Gastrocnemius medialis (tissue), 4 donors: ENCODE measurements at regions not wholly inside any gene's neighbourhood (a gene's known extent, or its start where the extent isn't known, plus 50 kb on each side); places are given as distances from the start of the nearest gene placed in this dataset.

Experiments used
- ATAC-seq, 2 donors: fragments of 150-250 bp; one replicate each; pipeline ENCODE4 v1.9.1; 2016
- DNase-seq, 2 donors: peaks; one replicate each; pipeline ENCODE4 v3.0.0-alpha.2; 2019
- H3K27ac ChIP-seq, 4 donors: fragments of 200-600 bp; sonication (generic); 1 replicate in 1 of 4; 2 replicates in 3 of 4; pipeline ENCODE4 v1.5.1; 2016 to 2018; ENCODE audit warnings: mild to moderate bottlenecking in 2 of 4, moderate library complexity in 1 of 4
- H3K27me3 ChIP-seq, 3 donors: fragments of 200-600 bp; sonication (generic) in 2 of 3; 1 replicate in 1 of 3; 2 replicates in 2 of 3; pipeline versions ENCODE4 v1.5.1 to v1.6.0; 2016 to 2019; ENCODE audit warnings: mild to moderate bottlenecking in 1 of 3, moderate library complexity in 1 of 3
- H3K36me3 ChIP-seq, 2 donors: fragments of 200-600 bp; sonication (generic) in 1 of 2; one replicate each; pipeline ENCODE4 v1.5.1; 2017 to 2018
- H3K4me1 ChIP-seq, 2 donors: fragments of 200-600 bp; sonication (generic) in 1 of 2; one replicate each; pipeline ENCODE4 v1.5.1; 2016 to 2017; ENCODE audit warnings: mild to moderate bottlenecking in 2 of 2
- H3K4me3 ChIP-seq, 4 donors: fragments of 200-600 bp; sonication (generic) in 3 of 4; 1 replicate in 1 of 4; 2 replicates in 3 of 4; pipeline ENCODE4 v1.5.1; 2016 to 2019; ENCODE audit warnings: mild to moderate bottlenecking in 2 of 4
- H3K9me3 ChIP-seq, 3 donors: fragments of 200-600 bp; sonication (generic) in 2 of 3; 1 replicate in 1 of 3; 2 replicates in 2 of 3; pipeline ENCODE4 v1.5.1; 2016 to 2019
- CTCF ChIP-seq, 5 experiments: fragments of 450-650 bp in 3 of 5; fragments of 200-600 bp in 2 of 5; sonication (generic) in 2 of 5; IDR thresholded peaks in 4 of 5; conservative IDR thresholded peaks in 1 of 5; 1 replicate in 4 of 5; 2 replicates in 1 of 5; pipeline ENCODE4 v1.5.1; 2016 to 2019; ENCODE audit warnings: antibody characterized with exemption in 5 of 5, mild to moderate bottlenecking in 3 of 5, moderate library complexity in 3 of 5
- POLR2A ChIP-seq, 2 donors: fragments of 450-650 bp; IDR thresholded peaks; one replicate each; pipeline ENCODE4 v1.6.1; 2017; ENCODE audit warnings: antibody characterized with exemption in 2 of 2, mild to moderate bottlenecking in 2 of 2, moderate library complexity in 2 of 2
- in situ Hi-C, 4 donors: fragments of 200-750 bp; cut with MboI; loops; one replicate each; pipeline versions ENCODE4 v1.15.0 to v1.8.0; 2017; ENCODE audit warnings: low sequenced_read_pairs in 4 of 4
- intact Hi-C: fragments of 100-400 bp; cut with DNase I; formaldehyde crosslinking; loops from one replicate; pipeline ENCODE4 v1.15.1; 2023; ENCODE audit warnings: low total_unique reads

GRCh38 chr18:38572554-38573111 is 1007.0 kb upstream of the CELF4 start:
- in situ Hi-C loops: no loop called here

DNA sequence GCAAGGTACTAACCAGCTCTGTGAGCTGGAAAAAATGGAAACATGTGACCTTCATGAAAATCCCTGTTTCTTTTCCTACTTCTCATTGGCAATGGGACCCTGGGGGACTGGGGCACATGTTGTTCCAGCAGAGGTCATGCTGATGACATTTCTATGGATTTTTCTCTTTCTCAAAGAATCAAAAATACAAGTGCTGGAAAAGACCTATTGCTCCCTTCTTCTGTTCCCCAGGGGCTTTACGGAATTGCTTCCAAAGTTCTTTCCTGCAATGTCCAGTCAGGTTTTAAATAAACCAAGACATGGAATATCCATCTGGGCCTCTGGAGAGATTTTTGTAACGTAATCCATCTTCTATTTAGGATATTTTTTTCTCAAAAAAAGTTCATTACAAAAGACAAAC is 1006.1 kb upstream of the CELF4 start:
- H3K27ac ChIP-seq: no peak overlapping the region
- H3K36me3 ChIP-seq: no peaks in the 10 kb centered on the region
- intact Hi-C loops: no loop called here
- in situ Hi-C loops: no loop called here
- ATAC-seq (no peak), DNase-seq (no peak)
- H3K4me1 ChIP-seq: no peaks in the 10 kb centered on the region
- H3K27me3 ChIP-seq: no peaks in the 10 kb centered on the region
- TF ChIP-seq POLR2A (IDR thresholded peaks at IDR 0.05) (no peak), CTCF (IDR thresholded peaks at IDR 0.05 in 4 of 5, conservative IDR thresholded peaks at IDR 0.05 in 1 of 5) (no peak)
- no peaks in the 10 kb centered on the region for H3K9me3 ChIP-seq
- no peak overlapping the region for H3K4me3 ChIP-seq

More at GRCh38 chr18:38572554-38573111, 1007.0 kb upstream of the CELF4 start:
- H3K4me3 ChIP-seq: no peak overlapping the region
- H3K36me3 ChIP-seq: no peaks in the 10 kb centered on the region
- intact Hi-C loops: no loop called here
- no peaks in the 10 kb centered on the region for H3K27me3 ChIP-seq
- ATAC-seq (no peak), DNase-seq (no peak)
- H3K4me1 ChIP-seq: no peaks in the 10 kb centered on the region
- H3K9me3 ChIP-seq: no peaks in the 10 kb centered on the region
- TF ChIP-seq POLR2A (IDR thresholded peaks at IDR 0.05): no peak
- no peak for TF ChIP-seq CTCF (IDR thresholded peaks at IDR 0.05 in 4 of 5, conservative IDR thresholded peaks at IDR 0.05 in 1 of 5)
- H3K27ac ChIP-seq: no peak overlapping the region

- DNase-seq (no peak), ATAC-seq (no peak)
- intact Hi-C loops: no loop called here
- H3K27me3 ChIP-seq: no peaks in the 10 kb centered on the region
- no peak overlapping the region for H3K27ac ChIP-seq
- no peaks in the 10 kb centered on the region for H3K4me1 ChIP-seq
- no peak overlapping the region for H3K4me3 ChIP-seq
- in situ Hi-C loops: no loop called here
- no peaks in the 10 kb centered on the region for H3K36me3 ChIP-seq
- no peak for TF ChIP-seq CTCF (IDR thresholded peaks at IDR 0.05 in 4 of 5, conservative IDR thresholded peaks at IDR 0.05 in 1 of 5)
- no peaks in the 10 kb centered on the region for H3K9me3 ChIP-seq
Measured at GRCh38 chr18:38565513-38565912, 999.9 kb upstream of the CELF4 start.

GRCh38 chr18:38563396-38563980 is 997.9 kb upstream of the CELF4 start:
- Histone ChIP-seq H3K27me3 (no peaks in the 10 kb centered on the region), H3K36me3 (no peaks in the 10 kb centered on the region), H3K27ac (no peak overlapping the region), H3K4me3 (no peak overlapping the region), H3K4me1 (no peaks in the 10 kb centered on the region), H3K9me3 (no peaks in the 10 kb centered on the region)
- in situ Hi-C loops (no loop called here), intact Hi-C loops (no loop called here)
- DNase-seq (no peak), ATAC-seq (no peak)
- TF ChIP-seq POLR2A (IDR thresholded peaks at IDR 0.05) (no peak), CTCF (IDR thresholded peaks at IDR 0.05 in 4 of 5, conservative IDR thresholded peaks at IDR 0.05 in 1 of 5) (no peak)

GRCh38 chr18:38557006-38557405 is 991.4 kb upstream of the CELF4 start:
- no peak overlapping the region for H3K4me3 ChIP-seq
- intact Hi-C loops: no loop called here
- H3K36me3 ChIP-seq: no peaks in the 10 kb centered on the region
- H3K27me3 ChIP-seq: no peaks in the 10 kb centered on the region
- DNase-seq (no peak), ATAC-seq (no peak)
- no peaks in the 10 kb centered on the region for H3K4me1 ChIP-seq
- H3K9me3 ChIP-seq: no peaks in the 10 kb centered on the region
- in situ Hi-C loops: no loop called here
- TF ChIP-seq POLR2A (IDR thresholded peaks at IDR 0.05) (no peak), CTCF (IDR thresholded peaks at IDR 0.05 in 4 of 5, conservative IDR thresholded peaks at IDR 0.05 in 1 of 5) (no peak)
- no peak overlapping the region for H3K27ac ChIP-seq
